Renal pelvis (tissue), 1 donor: ENCODE measurements at regions not wholly inside any gene's neighbourhood (a gene's known extent, or its start where the extent isn't known, plus 50 kb on each side); places are given as distances from the start of the nearest gene placed in this dataset.

ENCODE experiments used
- DNase-seq: peaks from one replicate; pipeline ENCODE4 v3.0.0-alpha.2; 2013

DNA sequence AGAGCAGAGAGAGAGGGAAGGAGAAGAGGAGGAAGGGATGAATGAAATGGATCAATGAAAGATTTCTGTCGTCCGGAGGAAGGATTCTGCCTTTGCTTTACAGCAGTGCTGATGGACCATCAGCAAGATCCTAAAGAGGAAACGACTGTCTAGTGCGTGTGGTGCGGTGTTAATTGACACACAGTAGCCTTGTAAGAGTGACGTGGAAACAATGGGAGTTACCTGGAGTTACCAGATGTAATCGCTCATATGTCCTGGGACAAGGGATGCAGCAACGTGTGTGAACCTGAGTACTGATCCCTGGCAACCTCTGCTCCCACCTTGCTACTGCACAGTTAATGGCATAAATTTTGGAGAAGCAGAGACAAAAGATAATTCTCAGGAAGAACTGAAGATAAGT is 62.6 kb upstream of the TPRG1 start:
- no peak for DNase-seq

DNA sequence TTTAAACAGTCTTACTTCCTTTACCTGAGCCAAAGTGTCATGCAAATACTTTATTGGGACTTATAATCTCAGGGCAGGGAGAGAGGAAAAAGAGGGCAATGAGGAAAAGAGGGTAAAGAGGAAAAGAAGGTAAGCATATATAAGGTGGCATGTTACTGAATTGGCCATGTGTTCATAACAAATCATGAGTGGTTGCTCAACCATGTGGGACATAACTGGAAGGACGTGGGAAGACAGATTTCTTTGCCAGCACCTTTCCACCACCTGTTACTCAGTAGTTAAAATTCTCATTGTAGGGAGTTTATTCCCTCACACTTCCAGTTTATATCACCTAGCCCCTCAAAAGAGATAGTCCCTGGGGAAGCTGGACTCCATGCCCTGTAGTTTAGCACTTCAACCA is 54.7 kb upstream of the TPRG1 start:
- no peak for DNase-seq

DNA sequence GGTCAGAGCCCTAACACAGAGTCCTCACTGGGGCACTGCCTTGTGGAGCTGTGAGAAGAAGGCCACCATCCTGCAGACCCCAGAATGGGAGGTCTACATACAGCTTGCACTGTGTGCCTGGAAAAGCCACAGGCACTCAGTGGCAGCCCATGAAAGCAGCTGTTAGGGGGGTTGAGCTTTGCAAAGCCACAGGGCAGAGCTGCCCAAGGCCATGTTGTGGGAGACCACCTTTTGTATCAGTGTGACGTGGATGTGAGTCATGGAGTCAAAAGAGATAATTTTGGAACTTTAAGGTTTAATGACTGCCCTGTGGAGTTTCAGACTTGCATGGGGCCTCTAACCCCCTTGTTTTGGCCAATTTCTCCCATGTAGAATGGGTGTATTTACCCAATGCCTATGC is 52.9 kb upstream of the TPRG1 start:
- no peak for DNase-seq

DNA sequence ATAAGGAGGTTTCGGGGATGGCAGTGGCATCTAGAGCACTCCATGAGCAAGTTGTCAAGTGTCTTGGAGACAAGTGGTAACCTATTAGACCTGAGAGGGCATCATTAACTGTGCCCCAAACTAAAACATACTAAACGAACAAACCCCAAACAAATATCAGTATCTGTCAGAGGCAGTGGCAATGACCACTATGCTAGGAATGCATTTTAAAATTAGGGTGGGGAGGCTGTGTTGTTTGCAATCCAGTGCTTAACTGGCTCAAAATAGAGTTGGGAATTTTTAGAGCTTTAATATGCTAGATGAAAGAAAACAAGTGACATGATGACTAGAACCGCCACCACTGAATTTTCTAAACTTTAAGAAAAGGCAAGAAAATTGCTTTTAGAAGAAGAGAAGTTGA is 51.8 kb upstream of the TPRG1 start:
- no peak for DNase-seq

DNA sequence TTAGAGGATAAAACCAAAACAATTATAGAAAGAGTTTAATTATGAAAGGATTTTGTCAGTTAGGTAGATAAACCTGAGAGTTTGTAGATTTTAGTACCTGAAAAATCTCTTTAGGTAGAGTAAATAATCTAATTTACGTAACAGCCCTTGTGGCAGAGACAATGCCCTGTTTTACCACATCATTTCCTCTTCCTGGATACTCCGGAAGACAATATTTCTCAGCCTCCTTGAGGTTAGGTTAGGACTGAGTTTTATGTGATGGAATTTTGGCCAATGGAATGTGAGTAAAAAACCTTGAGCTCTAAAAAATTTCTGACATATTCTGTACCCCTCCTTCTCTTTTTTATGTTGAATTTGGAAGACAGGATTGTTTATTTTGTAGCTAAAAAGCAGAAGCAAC is 50.7 kb upstream of the TPRG1 start:
- DNase-seq: no peak
